CD8-positive, alpha-beta memory T cell (primary cell): ENCODE measurements at regions not wholly inside any gene's neighbourhood (a gene's known extent, or its start where the extent isn't known, plus 50 kb on each side); places are given as distances from the start of the nearest gene placed in this dataset.

Source experiments
- CTCF ChIA-PET: fragments of 350-600 bp; sonication (Branson Sonifier 250); formaldehyde crosslinking; loops from one replicate; lab custom pipeline; 2021; ENCODE audit warnings: antibody characterized with exemption; lab: Charles Lee
- POLR2A ChIA-PET: fragments of 350-600 bp; sonication (Branson Sonifier 250); formaldehyde crosslinking; loops from one replicate; lab custom pipeline; 2021; ENCODE audit warnings: antibody characterized with exemption; lab: Charles Lee
- DNase-seq, 5 donors: peaks; one replicate each; pipeline versions ENCODE4 v3.0.0 to v3.0.0-alpha.2; 2020 to 2022; ENCODE audit warnings: mixed read lengths in 1 of 5
- H3K27ac ChIP-seq: one replicate; pipeline ENCODE4 v1.7.0; 2013; ENCODE audit warnings: low read depth, mild to moderate bottlenecking, low read length, moderate library complexity
- H3K27me3 ChIP-seq: 2 replicates; pipeline ENCODE4 v1.7.0; 2013; ENCODE audit warnings: low read length, mild to moderate bottlenecking; ENCODE audit not compliant: insufficient read depth, poor library complexity, severe bottlenecking
- H3K36me3 ChIP-seq: 2 replicates; pipeline ENCODE4 v1.7.0; 2013; ENCODE audit warnings: mild to moderate bottlenecking, low read length, moderate library complexity; ENCODE audit not compliant: insufficient read depth
- H3K4me1 ChIP-seq: 2 replicates; pipeline ENCODE4 v1.7.0; 2013; ENCODE audit warnings: mild to moderate bottlenecking, low read length, moderate library complexity; ENCODE audit not compliant: insufficient read depth
- H3K4me3 ChIP-seq: 2 replicates; pipeline ENCODE4 v1.7.0; 2013; ENCODE audit warnings: mild to moderate bottlenecking, low read length
- H3K9me3 ChIP-seq: 2 replicates; pipeline ENCODE4 v1.7.0; 2013; ENCODE audit warnings: mild to moderate bottlenecking, low read length
- H3K27ac Mint-ChIP-seq, 8 donors: one replicate each; pipeline ENCODE4 v1.8.0; 2020 to 2021; ENCODE audit warnings: mixed read lengths in 8 of 8, mild to moderate bottlenecking in 6 of 8, inconsistent platforms in 3 of 8, moderate library complexity in 3 of 8
- H3K27me3 Mint-ChIP-seq, 2 donors: one replicate each; pipeline ENCODE4 v1.8.0; 2020 to 2021; ENCODE audit warnings: mixed read lengths in 2 of 2, mild to moderate bottlenecking in 1 of 2, moderate library complexity in 1 of 2
- H3K36me3 Mint-ChIP-seq, 3 donors: one replicate each; pipeline ENCODE4 v1.8.0; 2020 to 2021; ENCODE audit warnings: mixed read lengths in 3 of 3, inconsistent platforms in 1 of 3, mild to moderate bottlenecking in 1 of 3
- H3K4me1 Mint-ChIP-seq, 3 donors: one replicate each; pipeline ENCODE4 v1.8.0; 2020 to 2021; ENCODE audit warnings: mixed read lengths in 3 of 3, inconsistent platforms in 1 of 3, mild to moderate bottlenecking in 1 of 3
- H3K4me3 Mint-ChIP-seq, 7 donors: one replicate each; pipeline ENCODE4 v1.8.0; 2020 to 2021; ENCODE audit warnings: mixed read lengths in 7 of 7, mild to moderate bottlenecking in 6 of 7, moderate library complexity in 4 of 7, inconsistent platforms in 2 of 7
- H3K9me3 Mint-ChIP-seq, 5 donors: one replicate each; pipeline ENCODE4 v1.8.0; 2020 to 2022; ENCODE audit warnings: mixed read lengths in 5 of 5, mild to moderate bottlenecking in 3 of 5, moderate library complexity in 2 of 5, inconsistent platforms in 1 of 5

- POLR2A ChIA-PET = no interaction called here
- Histone ChIP-seq H3K9me3 (no peaks in the 10 kb centered on the region), H3K4me3 (no peak overlapping the region), H3K36me3 (no peaks in the 10 kb centered on the region), H3K27me3 (no peaks in the 10 kb centered on the region), H3K4me1 (no peaks in the 10 kb centered on the region), H3K27ac (no peak overlapping the region)
- CTCF ChIA-PET = no interaction called here
- H3K4me3 Mint-ChIP-seq = no peak overlapping the region
- DNase-seq = no peak
- no peaks in the 10 kb centered on the region for H3K36me3 Mint-ChIP-seq
- no peaks in the 10 kb centered on the region for H3K27me3 Mint-ChIP-seq
- H3K9me3 Mint-ChIP-seq = peaks cover 0 to 8% (median 2%) of the 10 kb centered on the region in 5 donors
- no peaks in the 10 kb centered on the region for H3K4me1 Mint-ChIP-seq
- H3K27ac Mint-ChIP-seq = no peak overlapping the region
Observed at GRCh38 chr3:168828943-168829342, 733.2 kb upstream of the GOLIM4 start.

GRCh38 chr3:168828536-168828935, 732.8 kb upstream of the GOLIM4 start:
- H3K27me3 ChIP-seq = no peaks in the 10 kb centered on the region
- H3K9me3 ChIP-seq = no peaks in the 10 kb centered on the region
- no peak overlapping the region for H3K27ac ChIP-seq
- H3K27ac Mint-ChIP-seq = no peak overlapping the region
- no peaks in the 10 kb centered on the region for H3K4me1 Mint-ChIP-seq
- H3K9me3 Mint-ChIP-seq = peaks cover 0 to 8% (median 2%) of the 10 kb centered on the region in 5 donors
- no peaks in the 10 kb centered on the region for H3K36me3 Mint-ChIP-seq
- H3K27me3 Mint-ChIP-seq = no peaks in the 10 kb centered on the region
- H3K4me3 Mint-ChIP-seq = no peak overlapping the region
- no peak for DNase-seq
- POLR2A ChIA-PET = no interaction called here
- CTCF ChIA-PET = interaction anchor here (0.7 kb wide), 1 partner anchor 34 kb away, joined by 3 read pairs; no protein-coding TSS in a partner anchor
- no peaks in the 10 kb centered on the region for H3K36me3 ChIP-seq
- H3K4me1 ChIP-seq = no peaks in the 10 kb centered on the region
- no peak overlapping the region for H3K4me3 ChIP-seq

DNA sequence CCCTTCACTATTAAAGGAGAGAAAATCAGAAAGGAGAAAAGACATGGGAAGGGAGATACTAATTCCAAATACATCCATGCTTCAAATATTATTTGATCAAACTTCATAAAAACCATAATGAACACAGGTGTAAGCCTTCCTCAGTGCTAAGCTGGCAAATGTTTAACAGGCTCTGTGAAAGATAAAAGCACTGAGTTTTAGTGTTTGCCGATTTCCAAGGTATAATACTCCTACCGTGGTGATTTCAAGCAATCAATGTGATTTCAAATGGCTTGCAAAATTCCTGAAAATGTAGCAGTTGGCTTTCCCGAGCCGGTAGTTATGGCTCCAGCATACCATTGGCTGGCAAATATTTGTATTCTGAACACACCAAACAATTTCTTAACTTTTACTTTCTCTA, 732.3 kb upstream of the GOLIM4 start:
- POLR2A ChIA-PET = no interaction called here
- H3K4me3 ChIP-seq = no peak overlapping the region
- H3K27ac ChIP-seq = no peak overlapping the region
- no peak for DNase-seq
- H3K36me3 ChIP-seq = no peaks in the 10 kb centered on the region
- no peaks in the 10 kb centered on the region for H3K4me1 ChIP-seq
- H3K27me3 ChIP-seq = no peaks in the 10 kb centered on the region
- H3K9me3 ChIP-seq = no peaks in the 10 kb centered on the region
- Mint-ChIP-seq H3K9me3 (peaks cover 0 to 8% (median 2%) of the 10 kb centered on the region in 5 donors), H3K27me3 (no peaks in the 10 kb centered on the region), H3K4me1 (no peaks in the 10 kb centered on the region), H3K4me3 (no peak overlapping the region), H3K27ac (no peak overlapping the region), H3K36me3 (no peaks in the 10 kb centered on the region)
- CTCF ChIA-PET = interaction anchor here (0.7 kb wide), 1 partner anchor 34 kb away, joined by 3 read pairs; no protein-coding TSS in a partner anchor

DNA sequence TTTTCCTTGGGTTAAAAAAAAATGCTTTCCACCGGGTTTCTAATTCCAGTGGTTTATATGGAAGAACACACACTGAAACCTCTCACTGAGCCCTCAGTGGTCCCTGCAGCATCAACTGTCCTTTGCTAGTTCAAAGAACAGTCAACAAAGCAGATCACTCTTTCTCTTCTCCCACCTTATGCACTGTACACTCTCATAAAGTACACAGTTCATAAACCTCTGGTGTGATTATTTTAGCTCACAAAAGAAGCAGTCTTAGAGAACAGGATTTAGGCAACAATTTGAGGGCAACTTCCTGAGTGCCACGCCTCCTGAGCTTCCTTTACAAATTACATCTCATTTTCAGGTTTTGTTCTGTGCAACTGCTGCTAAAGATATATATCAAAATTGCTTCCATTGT, 728.4 kb upstream of the GOLIM4 start:
- Histone ChIP-seq H3K27ac (no peak overlapping the region), H3K36me3 (no peaks in the 10 kb centered on the region), H3K9me3 (no peaks in the 10 kb centered on the region), H3K4me3 (no peak overlapping the region), H3K4me1 (no peaks in the 10 kb centered on the region), H3K27me3 (no peaks in the 10 kb centered on the region)
- POLR2A ChIA-PET = no interaction called here
- no peak overlapping the region for H3K4me3 Mint-ChIP-seq
- no peak for DNase-seq
- no peaks in the 10 kb centered on the region for H3K36me3 Mint-ChIP-seq
- CTCF ChIA-PET = no interaction called here
- no peak overlapping the region for H3K27ac Mint-ChIP-seq
- H3K27me3 Mint-ChIP-seq = no peaks in the 10 kb centered on the region
- peaks cover 0 to 4% (median 2%) of the 10 kb centered on the region in 5 donors for H3K9me3 Mint-ChIP-seq
- H3K4me1 Mint-ChIP-seq = no peaks in the 10 kb centered on the region

DNA sequence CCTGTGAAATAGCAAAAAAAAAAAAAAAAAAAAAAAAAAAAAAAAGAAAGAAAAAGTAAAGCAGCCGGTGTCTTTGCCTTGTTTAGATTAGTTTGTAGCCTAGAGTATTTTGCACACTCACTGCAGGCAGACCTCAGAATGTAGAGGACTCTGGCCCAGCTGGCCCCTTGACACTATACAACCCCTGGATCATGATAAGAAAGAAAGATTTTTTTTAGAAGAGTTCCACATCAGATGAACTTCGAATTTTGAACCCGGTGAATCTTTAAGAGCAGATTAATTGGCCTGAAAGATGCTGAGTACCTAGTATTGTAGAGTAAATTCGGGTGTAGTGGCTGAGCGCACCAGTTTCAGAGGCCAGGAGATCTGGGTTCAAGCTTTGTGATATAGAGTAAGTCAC, 727.7 kb upstream of the GOLIM4 start:
- Histone ChIP-seq H3K36me3 (no peaks in the 10 kb centered on the region), H3K27ac (no peak overlapping the region), H3K9me3 (no peaks in the 10 kb centered on the region), H3K4me1 (no peaks in the 10 kb centered on the region), H3K4me3 (no peak overlapping the region), H3K27me3 (no peaks in the 10 kb centered on the region)
- Mint-ChIP-seq H3K36me3 (no peaks in the 10 kb centered on the region), H3K9me3 (peaks cover 0 to 3% (median 2%) of the 10 kb centered on the region in 5 donors), H3K4me3 (no peak overlapping the region), H3K4me1 (no peaks in the 10 kb centered on the region), H3K27ac (no peak overlapping the region), H3K27me3 (no peaks in the 10 kb centered on the region)
- ChIA-PET CTCF (no interaction called here), POLR2A (no interaction called here)
- no peak for DNase-seq

DNA sequence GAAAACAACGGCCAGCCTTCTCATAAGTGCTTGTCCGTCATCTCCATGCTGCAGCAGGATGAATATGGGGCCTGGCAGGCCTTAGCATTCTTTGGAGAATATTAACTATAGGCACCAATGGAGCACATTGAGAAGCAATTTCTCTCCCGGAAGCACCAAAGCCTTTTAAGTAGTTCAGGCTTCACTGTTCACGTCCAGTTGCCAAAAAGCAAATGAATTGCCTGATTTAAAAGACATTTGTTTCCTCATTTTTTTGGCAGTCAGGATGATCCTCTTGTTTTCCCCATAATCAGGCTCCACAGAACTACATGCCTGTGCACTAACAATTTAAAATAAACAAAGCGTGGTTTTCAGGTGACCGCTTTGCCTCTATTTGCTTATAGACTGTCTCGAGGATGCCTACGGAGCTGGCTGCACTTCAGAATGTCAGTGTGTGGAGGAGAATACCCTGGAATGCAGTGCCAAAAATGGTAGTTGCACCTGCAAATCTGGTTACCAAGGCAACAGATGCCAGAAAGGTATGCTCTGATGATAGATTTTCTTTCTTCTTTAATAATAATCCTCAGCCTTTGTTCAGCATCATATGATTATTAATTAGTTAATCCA, 725.2 kb upstream of the GOLIM4 start:
- Mint-ChIP-seq H3K27ac (no peak overlapping the region), H3K36me3 (no peaks in the 10 kb centered on the region), H3K4me1 (no peaks in the 10 kb centered on the region), H3K27me3 (no peaks in the 10 kb centered on the region), H3K4me3 (no peak overlapping the region), H3K9me3 (peaks cover 0 to 12% (median 2%) of the 10 kb centered on the region in 5 donors)
- H3K36me3 ChIP-seq = no peaks in the 10 kb centered on the region
- no peaks in the 10 kb centered on the region for H3K4me1 ChIP-seq
- no peaks in the 10 kb centered on the region for H3K9me3 ChIP-seq
- ChIA-PET CTCF (no interaction called here), POLR2A (no interaction called here)
- DNase-seq = no peak
- H3K27ac ChIP-seq = no peak overlapping the region
- H3K27me3 ChIP-seq = no peaks in the 10 kb centered on the region
- no peak overlapping the region for H3K4me3 ChIP-seq

DNA sequence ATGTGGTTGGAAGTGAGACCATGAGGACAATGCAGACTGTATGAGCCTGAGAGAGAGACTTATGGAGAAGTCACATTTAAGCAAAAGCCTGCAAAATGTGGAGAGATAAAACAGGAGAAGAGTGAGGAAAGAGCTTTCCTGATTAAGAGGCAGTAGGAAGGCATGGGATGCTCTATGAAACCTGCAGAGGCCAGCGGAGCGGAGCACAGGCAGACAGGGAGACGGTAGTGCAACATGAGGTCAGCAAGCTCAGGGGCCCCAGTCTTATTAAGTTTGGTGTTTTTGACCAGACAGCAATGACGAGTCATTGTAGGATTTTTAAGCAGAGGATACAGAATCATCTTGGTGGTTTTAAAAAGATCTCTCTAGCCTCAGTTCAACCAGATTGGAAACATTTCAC, 721.5 kb upstream of the GOLIM4 start:
- Mint-ChIP-seq H3K36me3 (no peaks in the 10 kb centered on the region), H3K9me3 (peaks cover 0 to 9% (median 0%) of the 10 kb centered on the region in 5 donors), H3K4me3 (no peak overlapping the region), H3K4me1 (no peaks in the 10 kb centered on the region), H3K27me3 (no peaks in the 10 kb centered on the region), H3K27ac (no peak overlapping the region)
- Histone ChIP-seq H3K27ac (no peak overlapping the region), H3K4me1 (no peaks in the 10 kb centered on the region), H3K4me3 (no peak overlapping the region), H3K27me3 (no peaks in the 10 kb centered on the region), H3K9me3 (no peaks in the 10 kb centered on the region), H3K36me3 (no peaks in the 10 kb centered on the region)
- POLR2A ChIA-PET = no interaction called here
- CTCF ChIA-PET = no interaction called here
- DNase-seq = no peak

GRCh38 chr3:168815946-168816345, 720.2 kb upstream of the GOLIM4 start:
- H3K9me3 Mint-ChIP-seq = peaks cover 0 to 9% (median 0%) of the 10 kb centered on the region in 5 donors
- no peak overlapping the region for H3K4me3 Mint-ChIP-seq
- POLR2A ChIA-PET = no interaction called here
- DNase-seq = no peak
- H3K4me1 ChIP-seq = no peaks in the 10 kb centered on the region
- CTCF ChIA-PET = no interaction called here
- no peaks in the 10 kb centered on the region for H3K27me3 Mint-ChIP-seq
- H3K36me3 Mint-ChIP-seq = no peaks in the 10 kb centered on the region
- no peak overlapping the region for H3K27ac Mint-ChIP-seq
- no peaks in the 10 kb centered on the region for H3K27me3 ChIP-seq
- no peaks in the 10 kb centered on the region for H3K4me1 Mint-ChIP-seq
- no peak overlapping the region for H3K4me3 ChIP-seq
- H3K36me3 ChIP-seq = no peaks in the 10 kb centered on the region
- H3K9me3 ChIP-seq = no peaks in the 10 kb centered on the region
- no peak overlapping the region for H3K27ac ChIP-seq
